ENCODE measurements at regions not wholly inside any gene's neighbourhood (a gene's known extent, or its start where the extent isn't known, plus 50 kb on each side); places are given as distances from the start of the nearest gene placed in this dataset.

DNA sequence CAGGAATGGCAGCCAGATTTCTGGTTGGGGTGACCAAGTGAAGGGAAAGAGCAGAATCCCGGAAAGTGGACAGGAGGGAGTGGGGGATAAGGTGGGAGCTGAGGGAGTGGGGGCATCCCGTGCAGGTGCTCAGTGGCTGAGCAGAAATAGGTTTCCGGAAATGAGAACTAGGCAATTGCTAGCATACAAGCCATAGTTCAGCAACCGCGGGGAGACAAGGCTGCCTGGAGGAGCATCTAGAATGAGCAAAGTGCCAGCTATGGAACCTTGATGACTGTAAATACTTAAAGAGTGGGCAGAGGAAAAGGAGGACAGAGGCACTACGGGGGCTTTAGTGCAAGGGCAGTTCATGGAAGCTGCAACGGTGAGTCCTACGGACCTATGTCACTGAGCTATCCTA lies 220.2 kb downstream of the BCL11A start:
- Histone ChIP-seq H3K4me3 (ENCODE audit: low read length) (no peak overlapping the region), H3K27me3 (ENCODE audit: control insufficient read depth in 2 of 2, insufficient read depth in 2 of 2, low read length in 2 of 2) (no peaks in the 10 kb centered on the region), H3K36me3 (ENCODE audit: control insufficient read depth in 2 of 3, insufficient read depth in 3 of 3, low read length in 3 of 3) (no peaks in the 10 kb centered on the region), H3K9me3 (ENCODE audit: control insufficient read depth in 2 of 3, low read length in 3 of 3) (no peaks in the 10 kb centered on the region), H3K27ac (ENCODE audit: low read depth, low read length) (no peak overlapping the region), H3K4me1 (ENCODE audit: control insufficient read depth in 2 of 2, insufficient read depth in 2 of 2, low read length in 2 of 2) (no peaks in the 10 kb centered on the region)
- intact Hi-C loops (cut with micrococcal nuclease): no loop called here
- ATAC-seq (no peak), DNase-seq (no peak)
- Mint-ChIP-seq H3K27ac (no peak overlapping the region), H3K36me3 (no peaks in the 10 kb centered on the region), H3K4me3 (no peak overlapping the region), H3K4me1 (peaks cover 0 to 9% (median 0%) of the 10 kb centered on the region in 7 donors), H3K27me3 (peaks cover 0 to 18% (median 5%) of the 10 kb centered on the region in 5 donors), H3K9me3 (peaks cover 0 to 8% (median 0%) of the 10 kb centered on the region in 11 donors)
- ChIA-PET CTCF (no interaction called here), POLR2A (no interaction called here)

DNA sequence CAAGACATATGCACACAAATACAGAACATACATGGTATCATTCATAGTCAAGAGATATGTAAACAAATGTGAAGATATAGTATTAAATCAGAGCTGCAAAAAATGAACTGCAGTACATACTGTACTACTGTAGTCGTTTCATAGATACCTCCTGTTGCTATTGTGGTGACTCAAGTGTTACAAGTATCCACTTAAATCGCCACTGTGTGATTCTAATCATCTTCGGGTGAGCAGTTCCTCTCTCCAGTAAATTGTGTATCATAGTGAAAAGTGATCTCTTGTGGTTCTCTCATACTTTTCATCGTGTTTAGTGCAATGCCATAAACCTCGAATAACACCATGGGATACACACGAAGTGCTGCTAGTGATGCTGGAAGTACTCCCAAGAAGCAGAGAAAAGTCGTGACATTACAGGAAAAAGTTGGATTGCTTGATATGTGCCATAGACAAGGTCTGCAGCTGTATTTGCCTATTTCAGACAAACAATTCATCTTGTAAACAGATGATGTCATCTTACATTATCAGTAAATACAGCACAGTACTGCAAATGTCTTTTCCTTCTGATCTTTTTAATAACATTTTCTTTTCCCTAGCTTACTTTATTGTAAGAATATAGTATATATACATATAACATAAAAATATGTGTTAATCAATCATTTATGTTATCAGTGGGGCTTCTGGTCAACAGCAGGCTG lies 222.2 kb downstream of the BCL11A start:
- H3K27me3 ChIP-seq (ENCODE audit: control insufficient read depth in 2 of 2, insufficient read depth in 2 of 2, low read length in 2 of 2): no peaks in the 10 kb centered on the region
- Mint-ChIP-seq H3K4me3 (no peak overlapping the region), H3K27ac (no peak overlapping the region), H3K9me3 (peaks cover 0 to 8% (median 3%) of the 10 kb centered on the region in 11 donors), H3K27me3 (peaks cover 0 to 23% (median 10%) of the 10 kb centered on the region in 5 donors), H3K36me3 (peaks cover 0 to 3% (median 0%) of the 10 kb centered on the region in 5 donors), H3K4me1 (peaks cover 0 to 7% (median 0%) of the 10 kb centered on the region in 7 donors)
- no peaks in the 10 kb centered on the region for H3K36me3 ChIP-seq (ENCODE audit: control insufficient read depth in 2 of 3, insufficient read depth in 3 of 3, low read length in 3 of 3)
- H3K9me3 ChIP-seq (ENCODE audit: control insufficient read depth in 2 of 3, low read length in 3 of 3): no peaks in the 10 kb centered on the region
- intact Hi-C loops (cut with micrococcal nuclease): no loop called here
- no peaks in the 10 kb centered on the region for H3K4me1 ChIP-seq (ENCODE audit: control insufficient read depth in 2 of 2, insufficient read depth in 2 of 2, low read length in 2 of 2)
- H3K27ac ChIP-seq (ENCODE audit: low read depth, low read length): no peak overlapping the region
- no peak for ATAC-seq
- CTCF ChIA-PET: no interaction called here
- no peak overlapping the region for H3K4me3 ChIP-seq (ENCODE audit: low read length)
- no peak for DNase-seq
- POLR2A ChIA-PET: no interaction called here

- H3K36me3 Mint-ChIP-seq: peaks cover 0 to 4% (median 0%) of the 10 kb centered on the region in 5 donors
- no peak overlapping the region for H3K27ac ChIP-seq (ENCODE audit: low read depth, low read length)
- no peak overlapping the region for H3K4me3 ChIP-seq (ENCODE audit: low read length)
- no peaks in the 10 kb centered on the region for H3K36me3 ChIP-seq (ENCODE audit: control insufficient read depth in 2 of 3, insufficient read depth in 3 of 3, low read length in 3 of 3)
- H3K27me3 ChIP-seq (ENCODE audit: control insufficient read depth in 2 of 2, insufficient read depth in 2 of 2, low read length in 2 of 2): no peaks in the 10 kb centered on the region
- ChIA-PET CTCF (interaction anchor here (0.7 kb wide), 1 partner anchor 227 kb away, joined by 3 read pairs; no protein-coding TSS in a partner anchor), POLR2A (no interaction called here)
- H3K4me1 ChIP-seq (ENCODE audit: control insufficient read depth in 2 of 2, insufficient read depth in 2 of 2, low read length in 2 of 2): no peaks in the 10 kb centered on the region
- intact Hi-C loops (cut with micrococcal nuclease): no loop called here
- H3K27ac Mint-ChIP-seq: no peak overlapping the region
- peaks cover 0 to 15% (median 11%) of the 10 kb centered on the region in 5 donors for H3K27me3 Mint-ChIP-seq
- peaks cover 0 to 3% (median 0%) of the 10 kb centered on the region in 7 donors for H3K4me1 Mint-ChIP-seq
- ATAC-seq (no peak), DNase-seq (no peak)
- H3K9me3 Mint-ChIP-seq: peaks cover 0 to 14% (median 7%) of the 10 kb centered on the region in 11 donors
- no peaks in the 10 kb centered on the region for H3K9me3 ChIP-seq (ENCODE audit: control insufficient read depth in 2 of 3, low read length in 3 of 3)
- no peak overlapping the region for H3K4me3 Mint-ChIP-seq
Measured at GRCh38 chr2:60329225-60329624, 224.2 kb downstream of the BCL11A start.

DNA sequence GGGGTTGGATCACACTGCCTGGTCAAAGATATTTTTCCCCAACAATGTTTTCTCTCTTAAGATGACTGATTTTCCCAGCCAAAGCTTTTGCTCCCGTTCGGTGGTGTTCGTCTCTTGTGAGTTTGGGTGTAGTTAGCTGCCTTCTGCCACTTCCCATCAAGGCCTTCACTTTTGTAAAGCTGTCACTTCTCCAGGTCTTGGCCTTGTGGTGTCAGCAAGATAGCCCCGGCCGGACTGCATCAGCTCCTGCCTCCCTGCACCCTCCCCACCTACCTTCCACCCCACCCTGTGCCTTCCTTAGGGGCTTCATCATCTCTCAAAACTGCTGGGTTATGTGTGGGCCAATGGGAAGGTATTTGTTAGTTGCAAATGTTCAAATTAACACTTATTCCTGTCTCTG lies 228.9 kb downstream of the BCL11A start:
- no peak overlapping the region for H3K4me3 Mint-ChIP-seq
- Histone ChIP-seq H3K36me3 (ENCODE audit: control insufficient read depth in 2 of 3, insufficient read depth in 3 of 3, low read length in 3 of 3) (no peaks in the 10 kb centered on the region), H3K27ac (ENCODE audit: low read depth, low read length) (no peak overlapping the region), H3K27me3 (ENCODE audit: control insufficient read depth in 2 of 2, insufficient read depth in 2 of 2, low read length in 2 of 2) (no peaks in the 10 kb centered on the region), H3K9me3 (ENCODE audit: control insufficient read depth in 2 of 3, low read length in 3 of 3) (no peaks in the 10 kb centered on the region), H3K4me3 (ENCODE audit: low read length) (no peak overlapping the region), H3K4me1 (ENCODE audit: control insufficient read depth in 2 of 2, insufficient read depth in 2 of 2, low read length in 2 of 2) (no peaks in the 10 kb centered on the region)
- peaks cover 0 to 2% (median 0%) of the 10 kb centered on the region in 7 donors for H3K4me1 Mint-ChIP-seq
- H3K27me3 Mint-ChIP-seq: peaks cover 0 to 19% (median 11%) of the 10 kb centered on the region in 5 donors
- H3K9me3 Mint-ChIP-seq: peaks cover 0 to 14% (median 5%) of the 10 kb centered on the region in 11 donors
- DNase-seq (no peak), ATAC-seq (no peak)
- intact Hi-C loops (cut with micrococcal nuclease): no loop called here
- ChIA-PET CTCF (no interaction called here), POLR2A (no interaction called here)
- H3K27ac Mint-ChIP-seq: no peak overlapping the region
- H3K36me3 Mint-ChIP-seq: peaks cover 0 to 4% (median 0%) of the 10 kb centered on the region in 5 donors

- ChIA-PET CTCF (no interaction called here), POLR2A (no interaction called here)
- intact Hi-C loops (cut with micrococcal nuclease): no loop called here
Measured at GRCh38 chr2:60321816-60322215, 231.6 kb downstream of the BCL11A start.

GRCh38 chr2:60320724-60321123 lies 232.7 kb downstream of the BCL11A start:
- peaks cover 0 to 5% (median 0%) of the 10 kb centered on the region in 7 donors for H3K4me1 Mint-ChIP-seq
- intact Hi-C loops (cut with micrococcal nuclease): no loop called here
- Histone ChIP-seq H3K36me3 (ENCODE audit: control insufficient read depth in 2 of 3, insufficient read depth in 3 of 3, low read length in 3 of 3) (no peaks in the 10 kb centered on the region), H3K9me3 (ENCODE audit: control insufficient read depth in 2 of 3, low read length in 3 of 3) (no peaks in the 10 kb centered on the region), H3K27ac (ENCODE audit: low read depth, low read length) (no peak overlapping the region), H3K27me3 (ENCODE audit: control insufficient read depth in 2 of 2, insufficient read depth in 2 of 2, low read length in 2 of 2) (no peaks in the 10 kb centered on the region), H3K4me3 (ENCODE audit: low read length) (no peak overlapping the region), H3K4me1 (ENCODE audit: control insufficient read depth in 2 of 2, insufficient read depth in 2 of 2, low read length in 2 of 2) (no peaks in the 10 kb centered on the region)
- H3K27ac Mint-ChIP-seq: no peak overlapping the region
- POLR2A ChIA-PET: no interaction called here
- H3K36me3 Mint-ChIP-seq: no peaks in the 10 kb centered on the region
- no peak overlapping the region for H3K4me3 Mint-ChIP-seq
- CTCF ChIA-PET: no interaction called here
- H3K9me3 Mint-ChIP-seq: peaks cover 0 to 5% (median 3%) of the 10 kb centered on the region in 11 donors
- no peak for ATAC-seq
- no peak for DNase-seq
- peaks cover 0 to 21% (median 11%) of the 10 kb centered on the region in 5 donors for H3K27me3 Mint-ChIP-seq

More at GRCh38 chr2:60321816-60322215, 231.6 kb downstream of the BCL11A start:
- no peaks in the 10 kb centered on the region for H3K36me3 ChIP-seq (ENCODE audit: control insufficient read depth in 2 of 3, insufficient read depth in 3 of 3, low read length in 3 of 3)
- Mint-ChIP-seq H3K27ac (no peak overlapping the region), H3K4me1 (peaks cover 0 to 5% (median 0%) of the 10 kb centered on the region in 7 donors), H3K27me3 (peaks cover 0 to 25% (median 10%) of the 10 kb centered on the region in 5 donors), H3K9me3 (peaks cover 0 to 14% (median 5%) of the 10 kb centered on the region in 11 donors), H3K36me3 (peaks cover 0 to 4% (median 0%) of the 10 kb centered on the region in 5 donors), H3K4me3 (no peak overlapping the region)
- no peaks in the 10 kb centered on the region for H3K4me1 ChIP-seq (ENCODE audit: control insufficient read depth in 2 of 2, insufficient read depth in 2 of 2, low read length in 2 of 2)
- H3K4me3 ChIP-seq (ENCODE audit: low read length): no peak overlapping the region
- H3K27me3 ChIP-seq (ENCODE audit: control insufficient read depth in 2 of 2, insufficient read depth in 2 of 2, low read length in 2 of 2): no peaks in the 10 kb centered on the region
- DNase-seq (no peak), ATAC-seq (no peak)
- no peaks in the 10 kb centered on the region for H3K9me3 ChIP-seq (ENCODE audit: control insufficient read depth in 2 of 3, low read length in 3 of 3)
- no peak overlapping the region for H3K27ac ChIP-seq (ENCODE audit: low read depth, low read length)

GRCh38 chr2:60319031-60319547 lies 234.4 kb downstream of the BCL11A start:
- no peak overlapping the region for H3K4me3 ChIP-seq (ENCODE audit: low read length)
- no peaks in the 10 kb centered on the region for H3K27me3 ChIP-seq (ENCODE audit: control insufficient read depth in 2 of 2, insufficient read depth in 2 of 2, low read length in 2 of 2)
- no peaks in the 10 kb centered on the region for H3K4me1 ChIP-seq (ENCODE audit: control insufficient read depth in 2 of 2, insufficient read depth in 2 of 2, low read length in 2 of 2)
- no peak overlapping the region for H3K27ac Mint-ChIP-seq
- H3K36me3 ChIP-seq (ENCODE audit: control insufficient read depth in 2 of 3, insufficient read depth in 3 of 3, low read length in 3 of 3): no peaks in the 10 kb centered on the region
- no peak overlapping the region for H3K4me3 Mint-ChIP-seq
- H3K4me1 Mint-ChIP-seq: peaks cover 0 to 7% (median 0%) of the 10 kb centered on the region in 7 donors
- no peaks in the 10 kb centered on the region for H3K36me3 Mint-ChIP-seq
- ATAC-seq: no peak
- peaks cover 0 to 21% (median 11%) of the 10 kb centered on the region in 5 donors for H3K27me3 Mint-ChIP-seq
- H3K9me3 ChIP-seq (ENCODE audit: control insufficient read depth in 2 of 3, low read length in 3 of 3): no peaks in the 10 kb centered on the region
- POLR2A ChIA-PET: no interaction called here
- intact Hi-C loops (cut with micrococcal nuclease): no loop called here
- CTCF ChIA-PET: no interaction called here
- H3K27ac ChIP-seq (ENCODE audit: low read depth, low read length): no peak overlapping the region
- no peaks in the 10 kb centered on the region for H3K9me3 Mint-ChIP-seq
- no peak for DNase-seq

Data from naive thymus-derived CD4-positive, alpha-beta T cell (primary cell).